ENCODE measurements at regions not wholly inside any gene's neighbourhood (a gene's known extent, or its start where the extent isn't known, plus 50 kb on each side); places are given as distances from the start of the nearest gene placed in this dataset.
"Not testable (repeated sequence)": the region's sequence is repeated elsewhere in the genome, so short reads cannot be mapped to it uniquely, and the experiment has no call there.

DNA sequence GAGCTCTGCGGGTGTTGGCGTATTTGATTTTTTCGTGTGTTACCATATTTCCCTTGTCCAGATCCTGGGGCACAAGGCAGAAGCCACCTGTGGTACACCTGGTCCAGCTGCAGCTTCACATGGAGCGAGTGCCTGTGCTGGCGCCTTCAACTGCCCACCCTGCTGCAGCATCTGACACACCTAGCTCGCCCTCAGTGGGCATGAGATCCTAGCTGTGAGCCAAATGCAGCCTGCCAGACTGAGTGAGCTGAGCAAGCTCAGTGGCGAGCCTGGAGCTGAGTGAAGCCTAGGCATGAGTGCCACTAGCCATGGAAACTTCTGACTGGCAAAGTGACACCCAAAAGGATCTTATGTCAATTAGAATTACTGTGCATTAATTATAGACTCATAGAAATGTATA is 1226.8 kb upstream of the FLRT2 start:
- no peak for DNase-seq

DNA sequence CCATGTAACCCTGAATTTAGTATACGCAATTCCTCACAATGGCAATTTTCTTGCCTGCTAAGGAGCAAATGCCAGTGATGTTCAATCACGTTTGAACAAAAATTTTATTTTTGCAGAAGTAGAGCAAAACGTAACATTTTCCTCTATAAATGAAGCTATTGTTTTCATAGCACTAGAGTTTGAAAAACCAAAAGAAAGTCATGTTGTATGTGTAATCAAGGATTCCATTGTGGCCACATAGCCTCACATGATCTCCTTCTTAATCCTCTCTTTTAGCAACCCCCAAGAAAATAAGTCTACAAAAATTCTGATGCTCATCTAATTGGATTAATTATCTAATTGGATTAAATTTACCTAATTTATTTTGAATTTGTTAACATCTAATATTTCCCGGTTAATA is 1217.4 kb upstream of the FLRT2 start:
- DNase-seq: no peak

DNA sequence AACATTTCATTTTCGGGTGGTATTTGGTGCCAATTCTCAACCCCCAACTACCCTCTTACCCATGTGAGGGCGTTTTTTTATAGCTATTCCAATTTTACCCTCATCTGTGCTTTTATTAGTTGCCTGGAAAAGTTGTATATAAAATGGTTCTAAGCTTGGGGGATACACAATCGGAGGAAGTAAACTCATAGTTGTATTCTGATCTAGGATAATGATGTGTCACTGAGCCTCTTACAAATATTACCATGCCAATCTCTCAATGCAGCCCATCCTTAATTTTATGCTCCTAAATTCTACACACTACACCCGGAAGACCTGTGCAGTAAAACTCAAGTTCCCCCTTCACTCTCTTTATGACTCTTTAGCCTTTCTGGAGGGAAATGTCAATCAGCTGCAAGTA is 1206.5 kb upstream of the FLRT2 start:
- no peak for DNase-seq

DNA sequence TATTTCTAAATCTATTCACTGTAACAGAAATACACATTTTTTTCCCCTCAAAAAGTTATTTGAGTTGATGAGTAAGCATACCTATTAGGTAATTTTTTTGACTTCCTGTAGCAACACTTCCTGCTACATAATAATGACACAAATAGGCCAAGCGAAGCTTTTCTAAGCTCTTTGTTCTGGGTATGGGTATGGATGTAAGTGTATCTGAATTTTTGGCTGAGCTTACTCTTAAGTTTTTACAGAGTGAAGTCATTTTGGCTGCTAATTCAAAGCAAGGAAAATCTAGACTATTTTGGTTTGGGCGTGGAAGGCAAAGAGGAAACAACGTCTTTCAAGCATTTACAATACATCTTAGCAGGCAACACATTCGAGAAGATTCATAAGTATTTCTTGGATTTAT is 1206.0 kb upstream of the FLRT2 start:
- no peak for DNase-seq

DNA sequence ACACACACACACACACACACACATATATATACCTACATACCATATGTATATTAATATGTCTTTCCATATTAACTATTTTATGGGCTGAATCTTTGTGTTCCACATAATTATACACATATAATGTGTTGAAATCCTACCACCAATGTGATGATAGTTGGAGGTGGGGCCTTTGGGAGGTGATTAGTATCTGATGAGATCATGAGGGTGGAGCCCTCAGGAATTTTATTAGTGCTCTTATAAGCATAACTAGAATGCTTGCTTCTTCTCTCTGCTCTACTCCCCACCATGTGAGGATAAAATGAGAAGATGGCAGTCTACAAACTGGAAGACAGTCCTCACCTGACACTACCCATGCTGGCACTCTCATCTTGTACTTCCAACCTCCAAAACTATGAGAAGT is 1193.5 kb upstream of the FLRT2 start:
- no peak for DNase-seq

DNA sequence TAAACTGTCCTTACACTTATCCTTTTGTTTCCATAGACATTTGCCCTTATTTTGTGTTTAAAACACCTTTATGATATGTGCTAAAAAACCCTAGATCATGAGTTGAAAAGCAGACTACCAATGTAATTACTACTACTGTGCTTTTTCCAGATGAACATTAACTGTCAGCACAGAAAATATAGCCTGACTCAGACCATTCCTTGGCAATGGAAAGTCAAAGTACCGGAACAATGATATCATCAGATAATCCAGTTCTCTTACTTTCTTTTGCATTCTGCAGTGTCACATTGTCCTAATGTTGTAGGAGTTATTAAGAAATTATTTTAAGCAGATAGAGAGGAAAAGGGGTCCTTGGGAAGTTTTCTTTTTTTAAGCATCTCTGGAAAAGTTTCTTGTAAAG is 1189.0 kb upstream of the FLRT2 start:
- no peak for DNase-seq

DNA sequence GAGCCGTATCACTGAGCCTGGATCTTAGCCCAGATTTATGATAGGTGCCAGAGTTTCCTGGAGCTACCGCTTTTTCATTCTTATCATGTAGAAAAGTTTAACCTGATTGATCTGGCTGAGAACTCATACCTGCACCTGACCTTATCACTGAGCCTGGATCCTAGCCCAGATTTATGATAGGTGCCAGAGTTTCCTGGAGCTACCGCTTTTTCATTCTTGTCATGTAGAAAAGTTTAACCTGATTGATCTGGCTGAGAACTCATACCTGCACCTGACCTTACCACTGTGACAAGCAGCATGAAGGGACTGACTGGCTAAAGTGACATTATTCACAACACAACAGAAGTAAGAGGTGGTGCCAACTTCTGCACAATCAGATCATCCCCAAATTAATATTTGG is 1188.1 kb upstream of the FLRT2 start:
- not testable (repeated sequence) for DNase-seq

DNA sequence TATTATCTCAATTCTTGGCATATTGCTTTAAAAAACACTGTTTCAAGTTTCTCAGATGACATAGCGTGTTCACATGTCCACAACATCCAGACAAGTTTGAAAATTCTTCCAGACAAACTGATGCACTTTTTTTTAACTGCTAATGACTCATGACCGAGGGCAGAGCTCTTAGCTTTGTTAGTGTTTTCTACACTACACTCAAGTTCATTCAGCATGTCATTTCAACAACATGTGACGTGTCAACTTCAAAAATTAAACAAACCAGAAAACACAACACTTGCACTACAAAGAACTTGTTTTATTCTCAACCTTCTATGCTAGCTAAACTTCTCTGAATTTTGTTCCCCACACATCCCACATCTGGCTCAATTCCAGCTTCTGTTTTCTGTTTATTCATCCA is 1186.3 kb upstream of the FLRT2 start:
- no peak for DNase-seq

DNA sequence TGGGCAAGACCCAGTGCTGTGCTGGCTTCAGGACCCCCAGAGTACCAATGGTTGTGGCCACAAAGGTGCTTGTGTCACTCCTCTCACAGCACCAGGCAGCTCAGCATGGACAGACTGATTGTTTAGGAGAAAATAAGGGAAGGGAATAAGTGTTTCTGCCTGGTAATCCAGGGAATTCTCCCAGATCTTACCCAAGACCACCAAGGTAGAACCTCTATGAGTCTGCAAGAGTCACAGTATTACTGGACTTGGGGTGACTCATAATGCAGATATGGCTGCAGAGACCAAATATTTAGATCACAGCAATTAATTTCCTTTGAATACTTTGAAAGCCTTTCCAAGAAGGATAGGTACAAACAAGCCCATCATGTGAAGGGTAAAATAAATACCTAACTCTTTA is 1178.3 kb upstream of the FLRT2 start:
- DNase-seq: no peak

DNA sequence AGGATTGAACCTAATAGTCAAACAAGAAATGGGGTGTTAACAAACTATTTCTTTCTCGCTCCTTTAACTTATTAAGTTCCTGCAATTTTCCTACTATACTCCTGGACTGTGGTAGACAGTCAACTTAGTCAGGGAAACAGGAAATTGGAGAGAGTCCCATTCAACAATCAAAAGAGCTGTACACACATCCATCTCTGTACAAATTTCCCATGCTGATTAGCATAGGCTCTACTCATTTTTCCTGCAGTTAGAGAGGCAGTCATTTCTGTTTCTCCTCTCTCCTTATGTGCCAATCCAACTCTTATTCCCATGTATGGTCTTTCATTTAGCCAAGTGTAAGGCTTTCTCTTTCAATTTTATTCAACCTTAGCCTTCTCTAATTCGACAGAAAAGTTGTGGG is 1168.5 kb upstream of the FLRT2 start:
- DNase-seq: no peak

DNA sequence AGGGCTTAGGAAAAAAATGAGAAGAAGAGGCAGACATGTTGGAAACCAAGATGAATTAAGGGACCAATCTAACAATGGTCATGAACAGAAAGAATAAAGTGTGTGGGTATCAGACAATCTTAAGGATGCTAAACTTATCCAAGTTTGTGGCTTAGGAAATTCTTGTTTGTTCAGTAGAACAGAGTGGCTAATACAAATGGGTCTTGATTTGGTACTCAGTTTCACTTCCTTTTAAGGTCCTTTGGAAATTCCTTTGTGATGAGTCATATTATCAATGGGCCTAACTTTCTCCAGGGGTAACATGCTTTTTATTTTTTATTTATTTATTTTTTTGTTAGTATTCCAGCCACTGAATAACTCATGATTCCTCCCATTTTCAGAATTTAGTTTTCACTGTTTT is 1154.7 kb upstream of the FLRT2 start:
- no peak for DNase-seq

DNA sequence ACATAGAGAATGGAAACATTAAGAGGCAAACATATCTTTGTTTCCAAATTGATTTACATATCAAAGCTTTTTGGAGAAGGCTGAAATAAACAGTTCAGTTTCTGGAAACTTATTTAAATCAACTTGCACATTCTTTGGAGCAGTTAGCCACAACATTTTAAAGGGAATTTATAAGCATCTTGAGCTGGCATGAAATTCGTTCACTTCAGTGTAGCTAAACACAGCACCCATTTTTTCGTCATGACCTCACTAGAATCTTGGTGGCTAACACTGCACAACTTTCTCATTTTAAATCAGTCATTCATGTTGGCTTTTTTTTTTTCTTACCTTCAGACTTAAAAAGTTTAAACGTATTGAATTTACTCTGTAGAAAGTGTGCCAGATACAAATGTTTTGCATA is 1139.9 kb upstream of the FLRT2 start:
- no peak for DNase-seq

DNA sequence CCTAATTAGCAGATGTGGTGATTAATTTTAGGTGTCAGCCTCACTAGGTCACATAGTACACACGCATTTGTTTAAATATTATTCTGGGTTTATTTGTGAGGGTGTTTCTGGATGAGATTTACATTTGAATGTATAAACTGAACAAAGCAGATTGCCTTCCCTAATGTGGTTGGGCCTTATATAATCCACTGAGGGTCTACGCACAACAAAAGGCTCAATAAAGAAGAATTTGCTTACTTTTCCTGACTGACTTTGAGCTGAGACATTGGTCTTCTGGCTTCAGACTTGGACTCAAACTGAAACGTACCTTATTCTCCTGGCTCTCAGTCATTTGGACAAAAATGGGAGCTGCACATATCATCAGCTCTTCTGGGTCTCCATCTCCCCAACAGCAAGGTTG is 1132.3 kb upstream of the FLRT2 start:
- DNase-seq: no peak

DNA sequence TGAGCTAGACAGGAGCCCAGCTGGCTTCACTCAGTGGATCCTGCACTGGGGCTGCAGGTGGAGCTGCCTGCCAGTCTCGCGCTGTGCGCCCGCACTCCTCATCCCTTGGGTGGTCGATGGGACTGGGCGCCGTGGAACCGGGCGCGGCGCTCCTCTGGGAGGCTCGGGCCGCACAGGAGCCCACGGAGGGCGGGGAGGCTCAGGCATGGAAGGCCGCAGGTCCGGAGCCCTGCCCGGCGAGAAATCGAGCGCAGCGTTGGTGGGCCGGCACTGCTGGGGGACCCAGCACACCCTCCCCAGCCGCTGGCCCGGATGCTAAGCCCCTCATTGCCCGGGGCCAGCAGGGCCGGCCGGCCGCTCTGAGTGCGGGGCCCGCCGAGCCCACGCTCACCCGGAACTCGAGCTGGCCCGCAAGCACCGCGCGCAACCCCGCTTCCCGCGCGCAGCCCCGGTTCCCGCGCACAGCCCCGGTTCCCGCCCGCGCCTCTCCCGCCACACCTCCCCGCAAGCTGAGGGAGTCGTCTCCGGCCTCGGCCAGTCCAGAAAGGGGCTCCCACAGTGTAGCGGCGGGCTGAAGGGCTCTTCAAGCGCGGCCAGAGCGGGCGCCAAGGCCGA is 1130.5 kb upstream of the FLRT2 start:
- no peak for DNase-seq

DNA sequence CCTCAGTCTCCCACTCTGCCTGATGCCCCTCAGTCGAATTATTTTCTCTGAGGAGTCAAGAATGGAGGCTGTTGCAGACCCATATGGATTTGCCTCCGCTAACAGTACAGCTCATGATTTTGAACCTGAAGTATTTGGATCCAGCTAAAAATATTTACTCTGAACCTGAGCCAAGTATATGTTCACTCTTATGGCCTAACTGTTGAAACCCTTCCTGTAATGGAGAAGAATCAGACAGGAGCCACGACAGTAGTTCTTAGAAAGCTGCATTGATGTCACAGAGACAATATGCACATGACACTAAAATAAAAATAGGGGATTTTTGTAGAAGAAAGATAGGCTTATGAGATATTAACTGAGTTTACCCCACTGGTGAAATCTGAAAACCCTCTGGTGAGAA is 1128.3 kb upstream of the FLRT2 start:
- no peak for DNase-seq

DNA sequence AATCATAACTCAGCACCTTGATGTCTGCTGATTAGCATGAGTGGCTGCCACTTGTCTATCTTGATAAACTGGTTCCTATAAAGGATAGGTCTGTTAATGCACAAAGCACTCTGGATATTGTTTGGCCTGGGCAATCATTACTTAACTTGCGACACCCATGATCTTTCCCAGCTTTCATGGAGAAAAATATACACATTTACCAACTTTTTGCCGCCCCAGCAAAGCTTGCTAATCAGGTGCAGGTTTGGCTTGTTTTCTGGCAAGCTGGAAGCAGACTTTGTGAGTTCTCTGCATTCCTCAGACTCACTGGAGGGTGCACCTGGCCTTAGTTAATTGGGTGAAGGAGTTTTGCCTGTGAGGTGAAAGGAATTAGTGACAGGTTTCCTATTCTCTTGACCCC is 1126.4 kb upstream of the FLRT2 start:
- no peak for DNase-seq

DNA sequence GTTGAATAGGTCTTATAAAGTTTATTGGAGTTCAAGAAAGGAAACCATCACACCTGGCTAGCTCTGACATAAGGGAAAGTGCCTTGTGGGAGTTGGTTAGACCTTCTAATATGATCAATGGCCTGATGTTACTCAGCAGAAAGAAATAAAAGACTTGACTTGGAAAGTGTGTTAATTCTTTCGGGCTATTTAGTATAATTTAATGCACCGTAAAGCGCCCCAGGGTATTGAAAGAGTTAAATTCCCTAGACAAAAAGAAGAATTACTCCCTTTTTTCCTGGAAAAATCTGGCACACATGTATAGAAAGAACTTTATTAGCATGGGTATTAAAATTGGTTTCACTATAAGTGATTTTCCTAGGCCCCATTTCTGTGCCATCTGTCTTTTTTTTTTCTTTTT is 1125.7 kb upstream of the FLRT2 start:
- no peak for DNase-seq

DNA sequence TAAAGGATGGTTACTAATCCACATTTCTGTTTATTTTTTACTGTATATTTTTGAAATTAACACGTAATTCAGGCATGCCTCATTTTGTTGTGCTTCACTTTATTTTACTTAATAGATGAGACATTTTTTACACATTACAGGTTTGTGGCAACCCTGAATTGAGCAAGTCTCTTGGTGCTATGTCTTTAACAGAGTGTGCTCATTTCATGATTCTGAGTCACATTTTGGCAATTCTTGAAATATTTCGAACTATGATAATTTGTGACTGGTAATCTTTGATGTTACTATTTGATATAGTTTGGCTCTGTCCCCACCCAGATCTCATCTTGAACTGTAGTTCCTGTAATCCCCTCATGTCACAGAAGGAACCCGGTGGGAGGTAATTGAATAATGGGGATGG is 1120.5 kb upstream of the FLRT2 start:
- DNase-seq: no peak

DNA sequence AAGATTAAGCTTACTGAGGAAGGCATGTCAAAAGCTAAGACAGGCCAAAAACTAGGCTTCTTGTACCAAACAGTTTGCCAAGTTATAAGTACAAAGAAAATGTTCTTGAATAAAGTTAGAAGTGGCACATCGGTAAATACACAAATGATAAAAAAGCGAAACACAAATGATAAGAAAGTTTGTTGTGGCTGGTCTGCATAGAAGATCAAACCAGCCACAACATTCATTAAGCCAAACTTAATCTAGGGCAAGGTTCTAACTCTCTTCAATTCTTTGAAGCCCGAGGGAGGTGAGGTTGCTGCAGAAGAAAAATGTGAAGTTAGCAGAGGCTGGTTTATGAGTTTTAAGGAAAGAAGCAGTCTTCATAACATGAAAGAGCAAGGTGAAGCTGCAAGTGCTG is 1119.6 kb upstream of the FLRT2 start:
- no peak for DNase-seq

DNA sequence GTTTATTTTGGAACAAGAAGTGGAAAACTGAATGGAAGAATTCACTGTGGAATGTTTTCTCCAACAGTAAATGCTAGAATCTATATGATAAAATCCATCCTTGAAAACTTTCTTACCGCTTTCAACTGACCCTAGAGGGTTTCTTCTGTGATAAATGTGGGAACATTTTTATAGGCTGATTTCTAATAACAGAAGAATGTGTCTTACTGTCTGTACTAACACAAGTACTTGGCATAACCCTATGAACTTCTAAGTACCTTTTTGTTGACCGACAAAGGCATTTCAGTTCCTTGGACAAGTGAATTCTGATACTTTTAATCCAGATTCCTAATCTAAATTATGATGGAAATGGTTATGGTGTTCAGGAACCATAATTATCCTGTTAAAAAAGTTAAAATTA is 1109.7 kb upstream of the FLRT2 start:
- no peak for DNase-seq

DNA sequence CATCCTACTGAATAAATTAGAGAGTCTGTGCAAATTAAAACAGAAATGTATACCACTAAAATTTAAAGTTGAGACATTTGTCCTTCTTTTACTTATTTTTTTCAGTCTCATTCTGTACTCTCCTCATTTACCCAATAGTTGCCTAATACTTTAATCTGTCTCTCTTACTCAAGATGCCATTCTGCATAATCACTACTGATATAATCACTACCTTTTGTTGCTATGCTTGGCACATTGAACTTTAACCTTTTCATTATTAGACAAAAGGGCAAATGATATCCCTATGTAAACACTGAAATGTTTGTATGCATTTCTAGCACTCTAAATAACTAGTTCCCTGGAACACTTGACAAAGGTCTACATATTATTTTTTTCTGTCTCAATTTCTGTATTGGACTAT is 1108.3 kb upstream of the FLRT2 start:
- DNase-seq: no peak

DNA sequence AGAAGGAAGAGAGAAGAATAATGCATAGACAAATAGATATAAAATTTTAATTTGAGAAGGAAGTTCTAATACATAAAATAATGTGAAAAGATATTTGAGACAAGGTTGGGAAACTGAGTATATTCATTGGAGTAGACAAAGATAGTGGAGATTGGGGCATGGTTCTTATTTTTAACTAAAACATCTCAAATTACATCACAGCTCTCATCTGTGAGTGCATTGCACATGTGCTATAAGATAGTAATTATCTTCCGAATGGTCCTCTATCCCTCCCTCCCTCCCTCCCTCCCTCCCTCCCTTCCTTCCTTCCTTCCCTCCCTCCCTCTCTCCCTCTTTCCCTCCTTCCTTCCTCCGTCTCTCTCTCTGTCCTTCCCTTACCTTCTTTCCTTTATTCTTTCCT is 1104.0 kb upstream of the FLRT2 start:
- DNase-seq: no peak

DNA sequence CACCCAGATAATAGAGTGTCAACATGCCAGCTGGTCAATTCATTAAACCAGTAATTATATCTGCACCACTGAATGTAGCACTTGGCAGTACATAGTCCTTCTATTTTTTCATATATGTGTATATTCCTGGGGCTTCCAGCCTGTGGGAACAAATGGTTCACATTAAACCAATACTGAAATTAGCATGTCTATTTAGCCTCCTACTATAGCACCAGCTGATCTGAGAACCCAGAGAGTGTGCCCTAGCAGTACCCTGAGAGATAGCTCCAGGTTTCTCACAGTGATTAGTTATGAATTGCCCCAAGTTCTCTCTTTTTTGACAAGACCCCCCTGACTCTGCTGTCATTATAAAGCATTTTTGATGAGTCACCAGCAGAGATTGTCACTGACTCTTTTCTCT is 1097.3 kb upstream of the FLRT2 start:
- DNase-seq: peak; percentile 80

DNA sequence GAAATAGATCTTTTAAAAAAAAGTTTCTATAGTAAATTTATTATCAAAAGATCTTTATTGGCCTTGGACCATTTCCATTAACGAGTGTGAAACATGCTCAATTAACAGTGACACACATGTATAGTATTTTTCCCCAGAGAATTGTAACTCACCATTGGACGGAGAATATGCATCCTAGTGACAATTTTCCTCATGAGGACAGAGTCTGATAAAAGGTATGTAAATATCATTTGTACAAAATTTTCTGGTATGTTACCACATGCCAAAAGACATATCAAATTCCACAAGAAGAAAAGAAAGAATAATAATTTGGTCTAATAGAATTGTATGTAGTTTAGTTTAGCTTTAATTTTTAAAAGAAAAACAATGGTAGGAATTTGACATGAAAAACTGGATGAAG is 1096.0 kb upstream of the FLRT2 start:
- no peak for DNase-seq

DNA sequence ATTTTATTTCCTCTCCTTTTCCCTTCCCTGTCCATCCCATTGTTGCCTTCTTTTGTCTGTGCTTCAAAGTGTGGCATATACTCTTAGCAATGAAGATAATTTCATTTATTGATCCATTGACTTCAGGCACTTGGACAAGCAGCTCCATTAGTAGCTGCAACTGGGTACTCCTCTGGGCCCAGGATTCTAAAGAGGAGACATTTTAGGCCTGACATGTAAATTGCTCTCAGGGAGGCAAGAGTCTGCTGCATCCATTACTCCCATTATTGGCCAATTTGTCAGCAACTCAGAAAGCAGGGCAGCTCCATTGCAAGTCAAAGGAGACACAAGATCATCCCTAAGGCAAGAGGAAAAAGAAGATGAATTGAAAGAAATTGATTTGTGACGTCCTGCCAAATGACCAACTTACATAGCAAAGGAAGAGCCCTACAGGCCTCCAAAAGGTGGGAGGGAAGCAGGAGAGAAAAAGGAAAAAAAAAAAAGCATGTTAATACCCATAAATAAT is 1094.1 kb upstream of the FLRT2 start:
- DNase-seq: no peak

DNA sequence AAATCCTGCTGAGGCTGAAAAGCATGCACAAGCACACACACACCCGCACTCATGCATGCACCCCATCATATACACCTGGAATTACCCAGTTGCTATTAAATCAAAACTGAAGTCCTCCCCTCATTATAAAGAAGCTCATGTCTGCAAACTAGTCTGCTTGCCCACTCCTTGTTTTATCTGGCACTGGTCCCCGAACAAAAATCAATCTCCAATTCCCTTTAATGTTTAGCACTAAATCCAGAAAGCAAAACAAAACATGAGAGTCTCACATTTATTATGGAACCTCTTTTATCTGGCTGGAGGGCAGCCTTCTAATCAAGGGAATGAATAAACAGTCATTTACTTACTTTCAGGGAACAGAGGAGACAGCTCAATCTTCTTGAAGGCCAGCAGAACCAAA is 1093.4 kb upstream of the FLRT2 start:
- peak; percentile 39 for DNase-seq
